ENCODE measurements at regions not wholly inside any gene's neighbourhood (a gene's known extent, or its start where the extent isn't known, plus 50 kb on each side); places are given as distances from the start of the nearest gene placed in this dataset.

DNA sequence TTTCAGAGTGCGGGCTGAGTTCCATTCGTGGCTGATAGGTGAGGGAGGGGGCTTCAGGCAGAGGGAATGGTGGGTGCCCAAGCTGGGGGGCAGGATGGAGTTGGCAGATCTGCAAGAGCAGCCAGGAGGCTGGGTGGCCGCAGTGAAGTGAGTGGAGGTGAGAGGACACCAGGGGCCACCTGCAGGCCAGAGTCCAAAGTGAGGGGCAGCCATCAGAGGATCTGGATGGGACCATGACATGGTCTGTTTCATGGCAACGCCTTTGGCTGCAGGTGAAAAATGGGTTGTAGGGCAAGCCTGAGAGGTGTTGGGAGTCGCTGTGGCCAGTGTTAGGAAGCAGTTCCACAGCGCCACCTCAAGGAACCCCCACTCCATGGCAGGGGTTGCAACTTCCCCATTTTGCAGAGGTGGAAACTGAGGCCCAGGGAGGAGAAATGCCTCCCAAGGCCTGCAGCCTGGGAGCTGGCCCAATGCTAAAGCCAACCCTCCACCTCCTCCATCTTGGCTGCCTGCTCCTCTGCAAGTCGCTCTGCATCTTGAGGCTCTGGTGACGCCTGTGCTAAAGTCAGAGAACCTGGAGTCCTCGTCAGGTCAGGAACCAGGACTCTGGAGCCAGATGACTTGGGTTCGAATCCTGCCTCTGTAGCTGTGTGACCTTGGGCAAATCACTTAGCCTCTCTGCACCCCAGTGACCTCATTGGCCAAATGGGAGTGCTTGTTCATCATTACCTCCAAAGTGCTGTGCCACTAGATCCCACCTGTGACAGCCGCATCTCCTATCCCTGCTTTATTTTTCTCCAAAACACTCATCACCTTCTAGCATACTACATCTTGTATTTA lies 153.8 kb downstream of the CEBPB start:
- DNase-seq (ENCODE audit: low spot score): peak; percentile 25

DNA sequence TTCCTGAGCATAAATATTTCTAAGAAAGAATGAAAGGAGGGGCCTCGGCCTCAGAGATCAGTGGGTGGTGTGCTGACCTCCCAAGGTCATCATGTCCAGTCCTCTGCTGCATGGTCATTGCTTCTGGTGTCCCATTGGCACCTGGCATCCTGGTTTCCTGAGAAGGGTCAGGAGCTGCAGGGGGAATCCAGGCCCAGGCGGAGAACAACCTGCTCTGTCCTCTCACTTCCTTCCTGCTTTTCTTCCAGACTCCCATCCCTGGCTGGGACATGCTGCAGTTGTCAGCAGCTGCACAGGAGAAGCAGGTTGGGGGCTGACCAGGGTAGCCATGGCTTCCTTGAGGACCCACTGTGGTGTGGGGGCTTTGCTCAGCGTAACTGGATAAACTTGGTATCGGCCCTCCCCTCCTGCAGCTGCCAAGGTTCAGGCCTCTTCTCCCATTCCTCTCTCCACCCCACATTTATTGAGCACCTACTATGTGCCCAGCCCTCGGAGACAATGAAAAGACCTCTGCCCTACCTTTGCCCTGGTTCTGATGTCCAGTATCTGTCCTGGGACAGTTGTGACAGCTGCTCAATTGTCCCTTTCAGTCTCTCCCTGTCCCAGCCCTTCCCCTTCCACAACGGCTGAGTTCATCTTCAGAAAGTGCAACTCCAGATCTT lies 155.2 kb downstream of the CEBPB start:
- DNase-seq (ENCODE audit: low spot score): no peak

DNA sequence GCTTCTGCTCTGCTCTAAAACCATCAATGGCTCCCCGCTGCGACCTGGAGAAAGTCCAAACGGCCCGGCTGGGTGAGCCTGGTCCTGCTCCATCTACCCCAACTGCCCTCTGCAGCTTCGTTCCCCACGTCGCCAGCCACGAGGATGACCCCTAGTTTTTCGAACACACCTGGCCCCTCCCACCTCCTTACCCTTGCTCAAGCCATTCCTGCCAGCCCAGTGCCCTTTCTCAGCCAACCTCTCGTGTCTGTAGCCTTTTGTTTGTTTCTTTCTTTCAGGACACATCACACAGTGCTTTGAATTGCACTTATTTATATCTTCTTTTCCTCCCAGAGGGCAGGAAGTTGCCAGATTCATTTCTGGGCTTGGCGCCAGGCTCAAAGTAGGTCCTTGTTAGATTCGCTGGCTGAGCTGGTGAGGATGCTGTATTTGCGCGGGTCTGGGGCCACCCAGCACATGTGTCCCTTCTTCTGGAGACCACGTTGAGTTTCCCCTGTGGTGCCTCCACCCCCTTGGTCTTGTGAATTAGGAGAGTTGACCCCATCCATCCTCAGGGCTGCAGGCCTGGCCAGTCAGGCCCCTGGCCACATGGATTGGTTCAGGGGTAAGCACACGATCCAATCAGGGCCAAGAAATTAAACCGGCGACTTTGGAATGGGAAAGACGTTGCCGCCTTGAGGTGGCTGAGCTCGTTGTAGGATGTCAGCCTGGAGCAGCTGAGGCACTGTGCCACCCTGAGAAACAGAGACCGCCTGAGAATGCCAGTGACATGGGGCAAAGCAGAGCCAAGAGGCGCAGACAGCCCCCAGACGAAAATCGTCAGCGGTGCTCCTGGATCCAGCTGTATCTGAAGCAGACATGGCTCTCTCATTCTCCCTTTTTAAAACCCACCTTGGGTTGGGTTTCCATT lies 156.0 kb downstream of the CEBPB start:
- no peak for DNase-seq (ENCODE audit: low spot score)

GRCh38 chr20:50347284-50348063 lies 156.8 kb downstream of the CEBPB start:
- DNase-seq (ENCODE audit: low spot score): no peak

- no peak for DNase-seq (ENCODE audit: low spot score)
Measured at GRCh38 chr20:50348096-50348495, 157.5 kb downstream of the CEBPB start.

DNA sequence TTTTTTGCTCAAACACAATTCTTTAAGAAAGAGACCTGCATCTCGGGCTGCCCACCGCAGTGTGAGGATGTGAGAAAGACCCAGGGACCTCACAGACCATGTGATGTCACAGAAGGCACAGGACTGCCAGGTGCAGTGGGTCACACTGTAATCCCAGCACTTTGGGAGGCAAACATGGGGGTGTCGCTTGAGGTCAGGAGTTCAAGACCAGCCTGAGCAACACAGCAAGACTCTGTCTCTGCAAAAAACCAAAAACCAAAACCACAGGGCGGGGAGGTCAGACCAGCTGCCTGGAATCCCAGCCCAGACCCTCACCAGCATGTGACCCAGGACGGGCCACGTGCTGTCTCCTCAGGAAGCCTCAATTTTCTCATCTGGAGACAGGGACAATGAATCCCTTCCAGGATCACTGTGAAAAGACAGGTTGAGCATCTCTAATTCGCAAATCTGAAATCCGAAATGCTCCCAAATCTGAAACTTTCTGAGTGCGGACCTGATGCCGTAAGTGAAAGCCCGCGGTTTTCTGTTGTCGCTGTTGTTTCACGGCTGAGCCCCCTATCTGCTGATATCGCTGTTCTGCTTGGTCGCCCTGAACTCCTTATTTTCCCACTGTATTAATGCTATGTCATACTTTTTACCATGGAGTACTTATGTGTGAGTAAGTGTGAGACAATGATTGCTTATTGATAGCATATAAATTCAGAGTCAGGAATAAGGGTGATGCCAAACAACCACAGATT lies 159.5 kb upstream of the PTPN1 start:
- DNase-seq (ENCODE audit: low spot score): no peak

DNA sequence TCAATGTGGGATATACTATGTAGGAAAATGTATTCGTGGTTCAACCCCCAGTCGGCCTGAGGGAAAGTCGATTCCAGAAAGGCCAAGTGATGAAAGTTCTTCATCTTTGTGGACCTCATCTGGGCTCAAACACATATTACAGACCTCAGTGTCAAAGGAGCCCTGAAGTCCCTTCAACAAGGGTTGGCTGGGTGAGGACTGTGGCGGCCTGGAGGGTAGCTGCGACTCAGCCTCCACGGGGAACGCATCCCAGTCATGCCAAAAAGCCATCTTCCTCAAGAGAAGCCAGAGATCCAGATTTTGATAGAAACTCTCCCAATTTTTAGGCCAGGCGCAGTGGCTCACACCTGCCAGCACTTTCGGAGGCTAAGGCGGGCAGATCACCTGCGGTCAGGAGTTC lies 158.6 kb upstream of the PTPN1 start:
- no peak for DNase-seq (ENCODE audit: low spot score)

DNA sequence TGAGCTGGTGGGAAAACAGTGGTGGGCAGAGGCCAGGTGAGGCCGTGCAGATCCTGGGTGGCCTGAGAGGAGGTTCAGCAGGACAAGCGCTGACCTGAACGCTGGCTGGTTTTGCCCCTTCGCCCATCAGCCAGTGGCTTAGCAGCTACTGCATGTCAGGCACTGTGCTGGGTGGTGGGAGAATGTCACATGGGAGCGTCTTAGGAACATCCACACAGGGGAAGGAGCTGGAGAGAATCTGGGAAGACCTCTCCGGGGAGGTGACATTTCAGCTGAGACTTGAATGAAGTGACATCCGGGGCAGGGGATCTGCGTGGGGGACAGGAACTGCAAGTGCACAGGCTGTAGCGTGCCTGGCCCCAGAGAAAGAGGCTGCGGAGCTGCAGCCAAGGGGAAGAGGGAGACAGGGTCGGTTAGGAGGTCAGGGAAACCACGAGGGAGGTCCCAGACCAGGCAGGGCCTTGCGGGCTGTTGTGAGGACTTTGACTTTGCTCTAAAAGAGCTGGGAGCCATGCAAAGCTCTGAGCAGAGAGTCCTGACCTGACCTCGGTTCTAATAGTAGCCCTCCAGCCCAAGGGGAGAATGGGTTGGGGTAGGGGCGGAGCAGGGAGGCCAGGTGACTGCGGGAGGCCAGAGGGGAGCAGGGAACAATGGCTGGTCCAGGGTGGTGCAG lies 156.8 kb upstream of the PTPN1 start:
- no peak for DNase-seq (ENCODE audit: low spot score)

GRCh38 chr20:50354721-50355589 lies 155.2 kb upstream of the PTPN1 start:
- no peak for DNase-seq (ENCODE audit: low spot score)

DNA sequence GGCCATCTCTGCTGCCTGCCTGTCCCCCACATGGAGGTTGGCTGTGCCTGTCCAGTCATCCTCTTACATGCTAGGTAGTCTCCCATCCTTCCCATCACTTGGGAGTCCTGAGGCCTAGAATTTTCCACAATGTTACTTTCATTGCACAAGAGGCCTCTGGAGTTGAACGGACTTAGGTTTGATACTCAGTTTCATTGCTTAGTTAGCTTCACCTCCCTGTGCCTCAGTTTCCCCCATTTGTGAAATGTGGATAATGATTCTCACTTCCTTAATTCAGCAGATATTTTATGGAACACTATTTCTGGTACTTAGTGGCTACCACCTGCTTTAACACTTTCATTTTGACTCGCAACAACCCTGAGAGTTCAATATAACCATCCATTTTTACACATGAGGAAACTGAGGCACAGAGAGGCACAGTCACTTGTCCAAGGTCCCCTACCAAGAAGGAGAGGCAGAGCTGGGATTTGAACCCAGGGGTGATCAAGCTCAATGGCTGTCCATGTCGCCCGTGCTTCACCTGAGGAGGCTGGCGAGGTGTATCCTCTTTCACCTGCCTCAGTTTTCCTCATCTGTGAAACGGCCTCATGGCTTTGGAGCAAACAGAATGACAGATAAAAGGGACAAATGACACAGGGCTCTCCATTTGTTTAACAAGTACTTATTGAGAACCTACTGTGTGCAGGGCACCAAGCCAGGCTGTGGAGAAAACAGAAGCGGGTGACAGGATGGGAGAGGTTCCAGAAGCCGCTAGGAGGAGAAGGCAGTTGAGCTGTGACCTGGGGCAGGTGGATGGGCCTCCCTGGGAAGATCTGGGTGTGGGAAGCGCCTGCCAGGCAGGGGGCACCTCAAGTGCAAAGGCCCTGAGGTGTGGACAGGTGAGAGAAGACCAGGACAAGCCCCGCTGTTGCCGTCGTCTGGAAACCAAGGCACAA lies 154.3 kb upstream of the PTPN1 start:
- DNase-seq (ENCODE audit: low spot score): no peak

DNA sequence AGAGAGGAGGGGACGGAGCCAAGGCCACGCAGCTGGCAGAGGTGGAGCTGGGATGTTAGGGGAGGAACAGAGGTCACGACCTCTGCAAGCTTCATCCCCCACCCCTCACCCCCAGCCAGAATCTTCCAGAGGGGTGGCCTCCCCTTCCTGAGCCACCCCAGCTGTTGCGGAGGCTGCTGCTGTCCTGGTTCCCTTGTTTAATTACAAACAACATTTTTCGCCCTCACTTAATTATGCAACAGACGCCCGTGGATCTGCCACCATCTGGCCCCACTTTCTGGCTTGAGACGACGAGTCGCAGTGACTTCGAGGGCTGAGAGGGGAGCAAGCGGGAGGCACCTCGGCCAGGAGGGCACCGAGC lies 153.7 kb upstream of the PTPN1 start:
- no peak for DNase-seq (ENCODE audit: low spot score)

- DNase-seq (ENCODE audit: low spot score): no peak
Measured at GRCh38 chr20:50356962-50357782, 153.0 kb upstream of the PTPN1 start.

GRCh38 chr20:50357783-50358161 lies 152.4 kb upstream of the PTPN1 start:
- no peak for DNase-seq (ENCODE audit: low spot score)

DNA sequence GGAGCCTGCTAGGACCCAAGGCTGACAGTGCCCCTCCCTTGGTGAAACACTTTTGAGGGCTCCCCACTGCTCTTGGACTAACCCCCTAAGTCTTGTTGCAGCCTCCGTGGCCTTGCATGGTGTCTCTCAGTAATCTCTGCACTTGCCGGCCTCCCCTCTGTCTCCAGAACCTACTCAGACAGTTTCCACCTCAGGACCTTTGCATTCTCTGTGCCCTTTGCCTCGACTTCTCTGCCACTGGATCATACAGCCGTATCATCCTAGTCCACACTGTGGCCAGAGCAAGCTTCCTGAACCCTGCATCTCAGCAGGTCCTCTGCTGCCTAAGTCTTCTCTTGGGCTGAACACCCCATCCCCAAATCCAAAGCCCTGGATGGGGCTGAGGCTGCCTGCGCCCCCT lies 152.0 kb upstream of the PTPN1 start:
- DNase-seq (ENCODE audit: low spot score): no peak

GRCh38 chr20:50358971-50359370 lies 151.2 kb upstream of the PTPN1 start:
- no peak for DNase-seq (ENCODE audit: low spot score)

DNA sequence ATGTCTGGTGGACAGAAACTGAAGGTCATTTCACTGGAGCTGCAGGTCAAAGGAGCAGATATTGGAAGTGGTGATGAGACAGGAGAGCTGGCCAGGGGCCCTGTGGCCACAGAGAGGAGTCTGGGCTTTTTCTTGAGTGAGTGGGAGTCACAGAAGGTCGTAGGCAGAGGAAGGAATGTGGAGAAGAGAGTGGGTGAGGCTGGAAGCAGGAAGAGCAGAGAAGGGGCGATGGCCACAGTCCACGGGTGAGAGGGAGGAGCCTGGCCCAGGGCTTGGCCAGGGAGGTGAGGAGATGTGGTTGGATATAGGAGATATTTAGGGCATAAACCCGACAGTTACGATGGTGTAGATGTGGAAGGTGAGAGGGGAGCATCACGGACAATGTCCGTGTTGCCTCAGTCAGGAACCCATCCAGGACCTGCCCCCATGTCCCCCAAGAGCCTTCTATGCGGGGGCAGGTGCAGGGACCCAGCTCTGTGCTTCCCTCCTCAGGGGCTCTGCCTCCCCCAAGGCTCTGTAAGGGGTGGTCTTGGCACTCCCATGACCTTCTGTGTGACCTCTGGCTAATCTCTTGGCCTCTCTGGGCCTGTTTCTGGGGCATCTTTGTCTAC lies 150.5 kb upstream of the PTPN1 start:
- no peak for DNase-seq (ENCODE audit: low spot score)

DNA sequence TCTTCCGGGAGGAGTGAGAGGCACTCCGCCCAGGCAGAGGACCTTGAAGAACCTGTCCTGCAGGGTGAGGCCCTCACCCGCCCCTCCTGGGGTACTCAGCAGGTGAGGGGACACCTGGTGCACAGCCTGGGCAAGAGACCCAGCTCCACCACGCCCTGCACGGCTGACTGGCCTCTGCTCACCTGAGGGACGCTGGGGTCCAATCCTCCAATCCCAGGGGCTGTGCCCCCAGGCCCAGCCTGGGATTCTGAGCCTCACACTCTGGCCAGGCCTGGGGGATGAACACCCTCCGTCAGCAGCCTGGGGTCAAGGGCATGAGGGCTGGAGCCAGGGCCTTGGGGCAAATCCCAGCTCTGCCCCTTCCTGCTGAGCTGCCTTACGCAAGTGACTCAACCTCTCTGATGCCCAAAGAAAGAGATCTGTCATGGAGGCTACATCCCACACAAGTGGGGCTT lies 149.9 kb upstream of the PTPN1 start:
- no peak for DNase-seq (ENCODE audit: low spot score)

All from NAMALWA (cell line).